ENCODE measurements at regions not wholly inside any gene's neighbourhood (a gene's known extent, or its start where the extent isn't known, plus 50 kb on each side); places are given as distances from the start of the nearest gene placed in this dataset.

DNA sequence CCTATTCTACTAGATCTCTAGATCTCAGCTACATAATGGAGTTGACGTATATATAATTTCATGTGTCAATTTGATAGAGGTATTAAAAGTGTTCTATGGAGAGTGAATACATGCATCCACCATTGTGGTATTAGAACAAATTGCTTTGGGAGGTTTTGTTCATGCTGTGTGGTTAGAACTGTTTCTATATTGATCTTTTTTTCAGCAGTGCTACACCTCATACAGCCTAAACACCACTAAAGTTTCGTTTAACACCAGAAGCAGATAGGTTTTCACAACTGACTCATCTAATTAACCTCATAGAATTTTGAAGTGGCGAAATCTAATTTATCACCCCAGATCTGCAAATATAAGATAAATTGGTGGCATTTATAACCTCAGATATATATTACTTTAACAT lies 269.4 kb upstream of the SEMA6A start:
- DNase-seq (ENCODE audit: low spot score): no peak

DNA sequence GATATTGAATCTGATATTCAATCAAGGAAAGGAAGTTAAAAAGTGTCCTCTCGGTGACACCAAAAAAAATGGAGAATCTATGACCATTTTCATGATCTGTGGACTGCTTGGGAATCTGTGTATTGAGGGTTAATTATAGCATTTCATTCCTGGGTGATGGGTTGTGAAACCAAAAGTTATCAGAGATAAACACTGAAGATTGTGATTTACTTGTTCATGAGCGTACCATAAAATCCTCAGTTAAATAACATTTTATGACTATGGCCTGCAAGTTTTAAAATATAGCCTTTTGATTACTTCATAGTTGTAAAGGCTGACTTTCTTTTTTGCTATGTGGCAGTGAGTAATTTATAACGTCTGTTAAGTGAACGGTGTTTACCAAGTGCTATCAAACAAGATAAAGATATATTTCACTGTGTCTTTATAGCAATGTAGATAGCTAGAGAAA lies 267.9 kb upstream of the SEMA6A start:
- no peak for DNase-seq (ENCODE audit: low spot score)

DNA sequence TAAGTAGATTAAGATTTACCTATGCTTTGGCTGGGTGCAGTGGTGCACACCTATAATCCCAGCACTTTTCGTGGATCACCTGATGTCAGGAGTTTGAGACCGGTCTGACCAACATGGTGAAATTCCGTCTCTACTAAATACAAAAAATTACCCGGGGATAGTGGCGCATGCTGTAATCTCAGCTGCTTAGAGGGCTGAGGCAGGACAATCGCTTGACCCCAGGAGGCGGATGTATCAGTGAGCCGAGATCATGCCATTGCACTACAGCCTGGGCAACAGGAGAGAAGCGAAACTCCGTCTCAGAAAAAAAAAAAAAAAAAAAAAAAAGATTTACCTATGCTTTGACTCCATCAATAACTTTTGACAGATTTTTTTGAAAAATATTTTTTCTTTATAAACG lies 267.1 kb upstream of the SEMA6A start:
- DNase-seq (ENCODE audit: low spot score): no peak

DNA sequence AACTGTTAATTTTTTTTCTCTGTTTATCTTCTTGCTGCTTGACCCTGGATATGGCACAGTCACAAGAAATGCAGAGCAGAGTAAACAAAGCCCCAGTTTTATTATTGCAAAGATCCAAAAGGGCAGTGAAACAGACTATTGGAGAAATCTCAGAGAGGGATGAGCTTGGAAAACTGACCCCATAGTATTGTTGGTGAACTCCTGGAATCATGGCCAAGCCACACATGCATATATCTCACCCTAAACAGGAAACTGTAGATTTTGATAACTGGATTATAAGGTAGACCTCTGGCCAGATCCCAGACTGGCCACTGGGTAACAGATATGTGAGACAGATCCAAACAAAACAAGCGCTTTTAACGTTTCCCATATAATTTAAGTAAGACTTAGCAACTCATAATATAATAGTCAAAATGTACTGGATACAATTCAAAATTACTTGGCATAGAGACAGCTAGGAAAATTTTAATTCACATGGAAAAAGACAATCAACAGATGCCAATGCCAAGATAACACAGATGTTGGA lies 263.5 kb upstream of the SEMA6A start:
- no peak for DNase-seq (ENCODE audit: low spot score)

DNA sequence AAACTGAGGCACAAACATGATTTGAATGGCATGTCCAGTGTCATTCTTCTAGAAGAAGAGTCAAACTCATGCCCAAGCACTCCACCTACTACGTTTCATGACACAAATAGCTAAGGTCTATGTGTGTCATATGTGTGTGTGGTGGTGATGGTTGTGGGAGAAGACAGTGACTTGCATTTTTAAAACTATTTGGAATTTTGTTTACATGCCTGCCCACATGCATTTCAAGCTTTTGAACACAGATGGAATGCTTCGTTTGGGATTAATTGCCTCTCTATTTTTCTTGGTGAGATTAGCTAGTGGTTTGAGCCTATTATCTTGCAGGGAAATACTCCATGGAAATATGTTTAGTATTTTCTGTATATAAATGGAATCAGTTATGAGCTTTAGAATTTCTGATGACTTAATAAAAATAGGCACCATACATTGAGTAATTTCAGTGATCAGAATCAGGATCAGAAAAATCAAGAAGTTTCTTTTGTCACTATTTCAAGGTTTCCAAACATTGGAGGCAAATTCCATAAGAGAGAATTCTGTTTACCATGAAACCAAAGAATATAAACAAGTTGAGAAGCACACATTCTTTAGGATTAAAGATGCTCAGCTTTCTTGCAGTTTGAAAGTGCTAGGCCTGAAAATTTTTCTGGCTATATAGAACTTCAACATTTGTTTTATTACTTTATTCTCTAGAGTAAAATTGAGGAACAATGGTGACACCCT lies 260.3 kb upstream of the SEMA6A start:
- no peak for DNase-seq (ENCODE audit: low spot score)

DNA sequence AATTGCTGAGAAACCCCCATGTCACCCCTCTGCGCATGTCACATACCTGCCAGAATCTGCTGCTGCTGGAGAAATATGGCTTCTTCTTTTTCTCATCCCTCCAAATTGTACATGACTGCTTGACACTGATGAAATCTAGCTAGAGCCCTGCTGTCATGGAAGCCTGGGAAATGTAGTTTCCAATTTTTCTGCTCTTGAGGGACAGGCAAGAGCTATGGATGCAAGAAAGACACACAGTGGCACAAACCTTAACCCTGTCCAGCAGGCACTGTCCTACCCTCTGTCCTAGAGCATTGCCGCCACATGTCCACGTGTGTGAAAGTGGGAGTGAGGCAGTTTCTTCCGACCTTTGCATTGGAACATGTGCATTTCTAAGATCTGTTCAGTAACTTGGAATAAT lies 255.5 kb upstream of the SEMA6A start:
- no peak for DNase-seq (ENCODE audit: low spot score)

DNA sequence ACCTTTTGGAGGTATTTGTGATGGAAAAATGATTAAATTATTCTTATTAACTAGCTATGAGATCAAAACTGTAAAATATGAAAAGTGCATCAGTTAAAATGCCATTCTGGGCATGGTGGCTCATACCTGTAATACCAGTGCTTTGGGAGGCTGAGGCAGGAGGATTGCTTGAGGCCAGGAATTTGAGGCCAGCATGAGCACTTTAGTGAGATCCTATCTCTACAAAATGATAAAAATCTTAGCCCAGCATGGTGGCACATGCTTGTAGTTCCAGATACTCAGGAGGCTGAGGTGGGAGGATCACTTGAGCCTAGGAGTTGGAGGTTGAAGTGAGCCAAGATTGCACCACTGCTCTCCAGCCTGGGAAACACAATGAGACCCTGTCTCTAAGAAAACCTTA lies 252.5 kb upstream of the SEMA6A start:
- DNase-seq (ENCODE audit: low spot score): no peak

DNA sequence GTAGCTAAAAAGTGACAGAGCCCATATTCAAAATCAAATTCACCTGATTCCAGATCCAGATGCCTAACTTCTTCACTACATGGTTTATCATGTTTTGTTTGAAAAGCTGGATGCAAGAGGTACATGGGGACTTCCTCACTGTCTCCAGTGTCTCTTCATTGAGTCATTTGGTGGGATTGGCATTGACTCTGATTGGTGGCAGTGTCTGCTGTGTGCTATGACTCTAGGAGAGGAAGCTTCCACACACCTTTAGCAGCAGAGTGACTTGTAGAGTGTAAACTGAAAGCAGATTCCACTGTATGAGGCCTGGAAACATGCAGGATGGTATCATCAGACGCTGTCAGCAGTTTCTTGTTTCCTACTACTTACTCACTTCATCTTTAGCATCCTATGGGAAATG lies 250.9 kb upstream of the SEMA6A start:
- no peak for DNase-seq (ENCODE audit: low spot score)

DNA sequence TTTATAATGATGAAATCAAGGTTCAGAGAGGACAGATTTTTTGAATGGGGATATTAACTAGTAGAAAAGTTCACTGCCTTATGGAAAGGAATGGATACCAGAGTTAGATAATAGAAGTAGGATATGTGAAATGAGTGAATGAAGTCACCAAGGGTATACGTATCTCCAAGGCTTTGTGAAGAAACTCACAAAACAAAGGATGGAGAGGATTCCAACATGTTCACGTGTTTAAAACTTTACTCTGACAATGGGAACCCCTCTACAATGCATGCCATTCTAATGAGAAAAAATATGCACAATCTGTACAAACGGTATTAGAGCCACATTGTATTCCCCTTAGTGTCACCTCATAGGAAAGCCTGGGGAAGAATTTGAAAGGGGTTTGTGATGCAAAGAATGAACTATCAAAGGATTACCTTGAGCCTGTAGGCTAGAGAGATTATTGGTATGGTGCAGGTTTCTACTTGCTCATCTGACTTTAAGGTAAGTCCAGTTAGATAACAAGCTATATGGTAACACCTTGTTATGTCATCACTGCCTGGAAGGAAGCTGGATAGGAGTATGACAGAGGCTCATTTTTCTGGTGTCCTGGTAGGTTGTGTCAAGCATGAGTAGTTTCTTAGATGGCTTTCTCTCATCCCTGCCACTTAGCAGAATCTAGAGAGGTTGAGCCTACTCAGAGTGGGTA lies 250.3 kb upstream of the SEMA6A start:
- no peak for DNase-seq (ENCODE audit: low spot score)

DNA sequence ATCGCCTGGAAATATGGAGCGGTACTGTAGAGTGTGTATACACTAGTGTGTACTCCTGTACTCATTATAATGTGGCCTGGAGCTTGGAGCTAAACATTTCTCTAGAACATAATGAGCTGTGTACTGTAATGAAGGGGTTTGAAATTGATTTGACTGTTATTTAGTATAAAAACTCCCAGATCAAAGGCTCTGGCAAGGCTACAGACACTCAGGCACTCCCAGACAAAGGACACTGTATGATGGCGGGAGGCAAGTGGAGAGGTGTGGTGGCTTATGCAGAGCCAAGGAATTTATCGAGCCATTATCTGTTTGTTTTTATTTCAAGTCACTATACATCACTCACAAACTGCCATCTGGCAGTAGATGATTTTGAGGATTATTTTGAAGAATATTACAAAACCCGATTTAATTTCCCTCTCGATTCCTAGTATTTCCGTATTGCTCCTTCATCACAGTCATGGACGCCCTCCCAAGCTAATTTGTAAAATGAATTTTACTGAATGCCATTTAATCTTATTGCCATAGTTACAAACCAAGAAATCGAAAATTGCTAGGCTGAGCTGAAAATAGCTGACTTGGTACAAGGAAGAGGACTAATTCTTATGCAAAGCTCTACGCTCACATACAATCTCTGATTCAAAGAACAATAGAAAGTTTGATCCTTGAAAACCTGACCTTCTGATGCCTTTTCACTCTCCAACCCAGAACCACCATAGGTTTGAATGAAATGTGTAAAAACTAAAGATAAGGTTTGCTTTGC lies 240.2 kb upstream of the SEMA6A start:
- DNase-seq (ENCODE audit: low spot score): no peak

DNA sequence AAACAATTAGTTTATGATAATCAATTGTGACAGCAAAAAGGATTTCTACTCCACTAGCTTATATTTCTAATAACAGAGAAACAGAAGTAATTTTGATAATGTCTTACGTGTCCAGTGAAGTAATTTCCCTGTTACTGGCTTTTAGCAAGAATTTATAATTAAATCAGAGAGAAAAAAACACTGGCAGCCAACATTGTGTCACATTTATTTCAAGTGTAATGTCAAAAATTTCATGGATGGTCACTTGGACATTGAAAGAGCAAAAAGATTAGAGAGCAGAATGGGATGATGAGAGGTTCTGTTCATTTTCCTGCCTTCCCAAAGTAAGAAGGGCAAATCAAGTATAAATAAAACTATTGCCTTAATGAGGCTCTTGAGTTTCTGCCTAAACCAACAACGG lies 239.3 kb upstream of the SEMA6A start:
- no peak for DNase-seq (ENCODE audit: low spot score)

DNA sequence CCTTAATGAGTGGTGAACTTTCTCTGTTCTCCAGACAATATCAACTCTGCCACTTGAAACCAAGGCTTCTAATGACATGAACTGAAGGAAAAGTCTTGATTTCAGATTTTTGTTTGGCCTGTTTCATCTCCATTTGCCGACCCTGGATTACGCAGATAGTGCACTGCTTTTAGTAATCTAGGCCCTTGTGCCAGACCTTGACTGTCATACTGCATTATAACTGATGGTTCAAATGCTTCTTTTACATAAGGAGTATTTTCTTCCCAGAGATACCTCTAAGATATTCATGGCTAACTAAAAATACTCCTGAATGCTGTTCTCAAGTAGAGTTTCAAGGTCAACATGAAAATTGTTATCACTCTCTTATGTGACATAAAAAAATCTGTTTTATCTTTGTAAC lies 238.7 kb upstream of the SEMA6A start:
- DNase-seq (ENCODE audit: low spot score): no peak

DNA sequence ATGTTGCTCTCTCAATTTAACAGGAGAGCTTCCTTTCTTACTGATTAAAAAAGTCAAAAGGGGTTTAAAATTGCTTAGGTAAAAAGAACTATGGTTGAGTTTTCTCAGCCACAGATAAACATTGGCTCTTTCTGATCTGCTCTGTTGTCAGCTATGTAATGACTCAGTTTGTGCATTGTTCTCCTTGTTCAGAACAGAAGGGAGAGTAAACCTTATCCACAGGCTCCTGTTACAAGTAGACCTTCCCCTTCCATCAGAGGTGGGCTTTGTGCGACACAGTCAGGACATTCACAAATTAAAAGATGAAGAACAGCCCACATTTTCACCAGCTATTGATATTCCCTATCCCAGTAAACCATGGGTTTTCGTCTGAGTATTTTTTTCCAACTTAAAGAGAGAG lies 236.3 kb upstream of the SEMA6A start:
- DNase-seq (ENCODE audit: low spot score): no peak

DNA sequence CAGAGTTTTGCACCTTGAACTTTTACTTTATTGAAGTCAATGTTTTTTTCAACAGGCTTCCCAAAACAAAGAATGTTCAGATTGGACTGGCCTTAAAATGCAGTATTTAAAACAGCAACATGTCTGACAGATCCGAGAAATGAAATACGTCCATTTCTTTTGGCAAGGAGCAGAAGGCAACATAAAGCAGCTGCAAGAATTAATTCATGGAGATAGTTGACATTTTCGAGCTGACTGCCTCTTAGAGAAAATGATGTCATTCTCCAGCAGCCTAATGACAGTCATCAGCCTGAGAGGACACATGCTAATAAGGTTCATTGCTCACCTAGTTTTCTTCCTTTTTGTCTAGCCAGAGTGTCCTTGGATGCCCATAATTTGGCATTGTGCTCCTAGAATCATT lies 232.2 kb upstream of the SEMA6A start:
- no peak for DNase-seq (ENCODE audit: low spot score)

DNA sequence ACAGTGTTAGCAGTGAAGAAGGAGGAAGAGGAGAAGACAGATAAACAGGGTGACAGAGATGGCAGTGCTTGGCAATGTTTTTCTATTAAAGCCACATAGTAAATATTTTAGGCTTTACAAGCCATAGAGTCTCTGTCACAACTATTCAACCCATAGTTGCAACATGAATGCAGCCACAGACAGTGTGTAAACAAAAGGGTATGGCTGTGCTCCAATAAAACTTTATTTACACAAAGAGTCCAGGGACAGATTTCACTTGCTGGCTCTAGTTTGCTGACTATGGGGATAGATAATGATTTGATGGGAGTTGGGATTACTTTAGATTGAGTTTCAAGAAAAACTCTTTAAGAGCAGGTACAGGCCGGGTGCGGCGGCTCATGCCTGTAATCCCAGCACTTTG lies 224.8 kb upstream of the SEMA6A start:
- no peak for DNase-seq (ENCODE audit: low spot score)

DNA sequence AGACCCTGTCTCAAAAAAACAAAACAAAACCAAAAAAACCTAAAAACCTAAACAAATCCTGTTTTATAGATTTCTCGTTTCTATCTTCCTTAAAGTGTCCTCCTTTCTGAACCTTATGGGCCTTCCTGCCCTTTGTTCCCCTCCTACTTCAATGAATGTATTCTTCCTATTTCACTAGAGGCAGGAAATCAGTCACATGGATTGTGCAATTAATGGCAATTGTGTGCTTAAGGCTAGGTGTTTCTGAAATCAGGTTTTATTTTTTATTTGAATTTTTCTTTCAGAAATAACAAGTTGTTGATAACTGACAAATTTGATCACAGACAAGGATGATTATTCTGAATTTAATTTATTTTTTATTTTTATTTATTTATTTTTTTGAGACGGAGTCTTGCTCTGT lies 220.6 kb upstream of the SEMA6A start:
- no peak for DNase-seq (ENCODE audit: low spot score)

DNA sequence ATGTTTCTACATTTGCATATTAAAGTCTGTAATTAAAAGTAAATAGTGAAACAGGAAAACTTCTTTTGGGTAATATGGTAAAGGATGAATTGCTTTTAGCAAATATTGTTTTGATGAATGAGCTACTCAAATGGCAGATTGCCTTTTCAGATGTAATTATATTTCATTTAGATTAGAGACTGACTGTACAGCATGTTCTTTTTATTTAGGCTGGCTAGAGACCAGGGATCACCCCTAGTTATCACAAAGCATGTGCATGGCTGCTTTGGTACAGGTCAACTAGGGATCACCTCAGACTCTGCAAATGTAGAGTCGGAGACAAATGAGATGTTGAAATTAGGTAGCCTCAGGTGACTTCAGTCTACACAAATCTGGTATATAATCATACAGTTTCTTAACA lies 214.9 kb upstream of the SEMA6A start:
- no peak for DNase-seq (ENCODE audit: low spot score)

DNA sequence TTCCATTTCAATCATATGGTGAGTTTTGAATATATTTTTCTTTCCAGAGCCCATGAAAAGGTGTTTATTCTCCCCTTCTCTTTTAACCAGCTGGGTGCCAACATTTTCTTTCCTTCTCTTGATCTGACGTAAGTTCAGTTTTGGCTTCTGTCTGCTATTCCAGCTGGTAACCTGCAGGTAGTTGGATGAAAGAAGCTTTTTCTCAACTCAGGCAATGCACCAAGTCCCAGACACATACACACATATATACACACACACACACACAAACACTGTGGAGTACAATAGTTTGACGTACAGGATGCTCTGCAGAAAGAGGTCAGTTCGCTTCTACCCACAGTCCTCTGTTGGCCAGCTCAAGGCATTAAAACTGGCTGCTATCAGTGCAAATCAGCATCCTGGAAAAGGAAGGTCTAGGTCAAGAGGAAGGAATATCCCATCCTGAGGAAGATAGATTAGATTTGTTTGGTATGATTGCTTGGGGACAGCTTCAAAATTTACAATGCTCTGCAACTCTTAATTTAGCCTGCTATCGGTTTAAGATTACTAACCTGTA lies 214.3 kb upstream of the SEMA6A start:
- peak; percentile 59 for DNase-seq (ENCODE audit: low spot score)

DNA sequence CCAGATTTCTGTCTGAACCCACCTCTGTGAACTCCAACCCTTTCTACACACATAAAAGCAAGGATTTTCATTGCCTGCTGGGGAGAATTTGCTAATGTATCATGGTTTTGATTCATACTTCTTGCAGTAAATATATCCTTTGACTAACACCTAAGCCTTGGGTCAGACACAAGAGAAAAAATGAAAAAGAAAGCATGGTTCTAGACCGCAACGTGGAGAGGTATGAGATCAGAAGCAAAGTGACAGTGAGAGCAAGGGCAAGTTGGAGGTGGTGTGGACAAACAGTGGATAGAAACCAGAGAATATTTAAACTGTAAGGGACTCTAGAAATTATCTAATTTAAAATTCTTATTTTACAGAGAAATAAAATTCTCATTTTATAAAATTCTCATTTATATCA lies 212.9 kb upstream of the SEMA6A start:
- DNase-seq (ENCODE audit: low spot score): no peak

DNA sequence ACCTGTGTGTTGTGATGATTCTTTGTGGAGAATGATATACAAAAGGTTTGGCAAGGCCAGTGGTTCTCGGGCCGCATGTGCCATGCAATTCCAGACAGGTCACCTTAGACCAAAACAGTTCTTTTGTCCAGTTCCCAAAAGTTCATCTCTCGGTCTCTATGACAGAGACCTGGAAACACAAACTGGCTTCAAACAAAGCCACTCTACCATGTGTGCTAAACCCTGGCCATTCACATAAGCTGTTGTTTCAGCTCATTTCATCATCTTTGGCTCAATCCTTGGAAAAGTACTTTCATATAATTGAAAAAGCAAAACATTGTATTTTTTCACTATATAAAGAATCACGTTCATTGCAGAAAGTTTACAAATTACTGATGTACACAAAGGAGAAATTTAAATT lies 210.5 kb upstream of the SEMA6A start:
- no peak for DNase-seq (ENCODE audit: low spot score)

DNA sequence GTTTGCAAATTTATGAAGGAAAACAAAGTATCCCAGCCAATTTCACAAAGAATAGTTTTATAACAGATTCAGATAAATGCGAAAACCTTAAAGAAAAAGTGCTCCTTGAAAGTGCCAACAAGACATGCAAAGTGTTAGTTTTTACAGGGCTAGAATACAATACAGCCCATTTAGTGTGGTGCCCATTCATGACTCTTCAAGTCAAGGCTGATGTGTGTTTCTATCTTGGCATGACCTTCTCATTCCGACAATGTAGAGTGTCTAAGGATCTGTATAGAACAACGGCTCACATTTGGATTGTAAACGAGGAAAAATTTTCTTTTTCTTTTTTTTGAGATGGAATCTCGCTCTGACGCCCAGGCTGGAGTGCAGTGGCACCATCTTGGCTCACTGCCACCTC lies 205.2 kb upstream of the SEMA6A start:
- DNase-seq (ENCODE audit: low spot score): no peak

DNA sequence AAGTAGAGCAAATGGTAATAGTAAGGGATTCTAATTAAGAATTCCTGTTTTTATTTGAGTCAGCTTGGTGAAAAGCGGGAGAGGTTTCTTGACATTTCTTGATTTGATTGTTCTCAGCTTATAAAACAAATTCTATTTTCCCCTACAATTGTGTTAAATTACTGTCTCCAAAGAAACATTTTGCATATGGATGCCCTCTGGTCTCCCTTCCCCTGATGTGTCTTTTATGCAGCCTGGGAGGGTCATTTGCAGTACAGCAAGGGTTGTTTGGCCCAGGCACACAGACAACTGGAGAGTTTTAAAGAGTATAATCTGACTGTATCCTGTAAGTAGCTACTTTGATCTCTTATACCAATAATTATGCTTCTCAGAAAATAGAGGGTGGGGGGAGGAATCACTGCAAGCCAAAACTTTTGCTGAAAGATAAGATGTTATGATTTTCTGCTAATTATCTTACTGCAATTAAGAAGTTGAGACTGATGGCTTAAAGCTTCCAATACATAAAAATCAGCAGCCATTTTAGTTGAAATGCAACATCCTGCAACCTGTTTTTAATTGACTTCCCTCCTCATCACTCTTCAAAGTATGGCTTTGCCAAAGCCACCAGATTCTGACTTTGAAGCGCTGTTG lies 204.1 kb upstream of the SEMA6A start:
- no peak for DNase-seq (ENCODE audit: low spot score)
